Keratinocyte (primary cell): ENCODE measurements at regions not wholly inside any gene's neighbourhood (a gene's known extent, or its start where the extent isn't known, plus 50 kb on each side); places are given as distances from the start of the nearest gene placed in this dataset.

ENCODE experiments used
- DNase-seq: peaks from one replicate; pipeline ENCODE4 v3.0.0-alpha.2; 2011; ENCODE audit warnings: low read depth, missing footprints, low spot score
- FAIRE-seq: peaks from 2 replicates; lab custom pipeline; 2011; peaks lifted over from hg19 to GRCh38; lab: Jason Lieb, UNC
- H2AFZ ChIP-seq: 2 replicates; pipeline ENCODE4 v1.6.0; 2012; ENCODE audit warnings: low read length, control low read depth, inconsistent platforms; ENCODE audit not compliant: control insufficient read depth
- H3K27ac ChIP-seq: 2 replicates; pipeline ENCODE4 v1.5.1; 2011; ENCODE audit warnings: low read length; ENCODE audit not compliant: control insufficient read depth, insufficient read depth
- H3K27me3 ChIP-seq: 3 replicates; pipeline ENCODE4 v1.6.0; 2011; ENCODE audit warnings: low read length; ENCODE audit not compliant: control insufficient read depth, insufficient read depth; ENCODE audit errors: extremely low read depth
- H3K36me3 ChIP-seq, 2 experiments: 2 replicates in 1 of 2; 3 replicates in 1 of 2; pipeline ENCODE4 v1.5.1; 2011; ENCODE audit warnings: low read length in 2 of 2, mild to moderate bottlenecking in 1 of 2; ENCODE audit not compliant: control insufficient read depth in 2 of 2, insufficient read depth in 2 of 2; ENCODE audit errors: extremely low read depth in 1 of 2
- H3K4me1 ChIP-seq: 3 replicates; pipeline ENCODE4 v1.5.1; 2011; ENCODE audit warnings: low read length; ENCODE audit not compliant: control insufficient read depth, insufficient read depth; ENCODE audit errors: extremely low read depth
- H3K4me2 ChIP-seq: 3 replicates; pipeline ENCODE4 v1.6.0; 2011; ENCODE audit warnings: low read depth, low read length; ENCODE audit not compliant: control insufficient read depth, insufficient read depth; ENCODE audit errors: extremely low read depth
- H3K4me3 ChIP-seq, 3 experiments: fragments of 200-600 bp in 1 of 3; sonication (generic) in 1 of 3; 2 replicates in 2 of 3; 3 replicates in 1 of 3; pipeline ENCODE4 v1.5.1; 2011 to 2016; ENCODE audit warnings: low read length in 3 of 3, mild to moderate bottlenecking in 3 of 3, control low read depth in 2 of 3, inconsistent platforms in 1 of 3, low read depth in 1 of 3, mixed read lengths in 1 of 3, mixed run types in 1 of 3, moderate library complexity in 1 of 3; ENCODE audit not compliant: control insufficient read depth in 2 of 3, insufficient read depth in 2 of 3; ENCODE audit errors: extremely low read depth in 1 of 3
- H3K79me2 ChIP-seq: 2 replicates; pipeline ENCODE4 v1.6.0; 2012; ENCODE audit warnings: low read length; ENCODE audit not compliant: control insufficient read depth, insufficient read depth
- H3K9ac ChIP-seq: 3 replicates; pipeline ENCODE4 v1.6.0; 2011; ENCODE audit warnings: low read length; ENCODE audit not compliant: control insufficient read depth, insufficient read depth; ENCODE audit errors: extremely low read depth
- H3K9me1 ChIP-seq: 3 replicates; pipeline ENCODE4 v1.6.0; 2011; ENCODE audit warnings: low read length; ENCODE audit not compliant: control insufficient read depth, insufficient read depth; ENCODE audit errors: extremely low read depth
- H3K9me3 ChIP-seq: 2 replicates; pipeline ENCODE4 v1.5.1; 2012; ENCODE audit warnings: low read depth, low read length; ENCODE audit not compliant: control insufficient read depth
- H4K20me1 ChIP-seq: 3 replicates; pipeline ENCODE4 v1.6.0; 2011; ENCODE audit warnings: low read length; ENCODE audit not compliant: control insufficient read depth, insufficient read depth; ENCODE audit errors: extremely low read depth
- CTCF ChIP-seq, 3 experiments: IDR thresholded peaks in 1 of 3; conservative IDR thresholded peaks in 1 of 3; optimal IDR thresholded peaks in 1 of 3; 2 replicates in 2 of 3; 3 replicates in 1 of 3; pipeline versions ENCODE3 to v1.5.1; 2011; ENCODE audit warnings: low read length in 3 of 3, mild to moderate bottlenecking in 3 of 3, moderate library complexity in 2 of 3, control low read depth in 1 of 3, inconsistent platforms in 1 of 3; ENCODE audit not compliant: insufficient read depth in 2 of 3; ENCODE audit errors: extremely low read depth in 1 of 3
- EZH2 ChIP-seq: IDR thresholded peaks from one replicate; pipeline ENCODE4 v1.6.1; 2012; ENCODE audit warnings: inconsistent platforms, mild to moderate bottlenecking, low read length, moderate library complexity
- dilution Hi-C: fragments of 300-500 bp; cut with MboI; formaldehyde crosslinking; loops from one replicate; pipeline ENCODE4 v1.7.0; 2020; ENCODE audit warnings: low sequenced_read_pairs; ENCODE audit not compliant: extremely low pct_ligation_motif_present

- Histone ChIP-seq H4K20me1 (no peaks in the 10 kb centered on the region), H2AFZ (no peak overlapping the region), H3K79me2 (no peaks in the 10 kb centered on the region), H3K36me3 (no peaks in the 10 kb centered on the region), H3K4me2 (no peak overlapping the region), H3K9me1 (no peaks in the 10 kb centered on the region), H3K27ac (no peak overlapping the region), H3K9ac (no peak overlapping the region), H3K27me3 (no peaks in the 10 kb centered on the region), H3K4me1 (no peaks in the 10 kb centered on the region), H3K4me3 (no peak overlapping the region), H3K9me3 (no peaks in the 10 kb centered on the region)
- dilution Hi-C loops = no loop called here
- no peak for TF ChIP-seq EZH2
- no peak for TF ChIP-seq CTCF (optimal IDR thresholded peaks at IDR 0.05 in 1 of 3, IDR thresholded peaks at IDR 0.05 in 1 of 3, conservative IDR thresholded peaks at IDR 0.05 in 1 of 3; ENCODE audit: extremely low read depth in 1 of 3, insufficient read depth in 2 of 3, low read length in 3 of 3)
- FAIRE-seq (no peak), DNase-seq (no peak)
Measured at GRCh38 chr16:72226136-72226535, 54.2 kb upstream of the PMFBP1 start.

GRCh38 chr16:72224260-72224768, 52.4 kb upstream of the PMFBP1 start:
- H3K9me3 ChIP-seq = no peaks in the 10 kb centered on the region
- H3K4me1 ChIP-seq = no peaks in the 10 kb centered on the region
- H3K36me3 ChIP-seq = no peaks in the 10 kb centered on the region
- H3K27me3 ChIP-seq = no peaks in the 10 kb centered on the region
- H2AFZ ChIP-seq = no peak overlapping the region
- H3K79me2 ChIP-seq = no peaks in the 10 kb centered on the region
- H3K4me2 ChIP-seq = no peak overlapping the region
- no peak overlapping the region for H3K4me3 ChIP-seq
- dilution Hi-C loops = no loop called here
- H3K27ac ChIP-seq = no peak overlapping the region
- no peak for TF ChIP-seq EZH2
- TF ChIP-seq CTCF (optimal IDR thresholded peaks at IDR 0.05 in 1 of 3, IDR thresholded peaks at IDR 0.05 in 1 of 3, conservative IDR thresholded peaks at IDR 0.05 in 1 of 3; ENCODE audit: extremely low read depth in 1 of 3, insufficient read depth in 2 of 3, low read length in 3 of 3) = no peak
- FAIRE-seq (no peak), DNase-seq (no peak)
- no peak overlapping the region for H3K9ac ChIP-seq
- no peaks in the 10 kb centered on the region for H3K9me1 ChIP-seq
- H4K20me1 ChIP-seq = no peaks in the 10 kb centered on the region
